ENCODE measurements at regions not wholly inside any gene's neighbourhood (a gene's known extent, or its start where the extent isn't known, plus 50 kb on each side); places are given as distances from the start of the nearest gene placed in this dataset.

DNA sequence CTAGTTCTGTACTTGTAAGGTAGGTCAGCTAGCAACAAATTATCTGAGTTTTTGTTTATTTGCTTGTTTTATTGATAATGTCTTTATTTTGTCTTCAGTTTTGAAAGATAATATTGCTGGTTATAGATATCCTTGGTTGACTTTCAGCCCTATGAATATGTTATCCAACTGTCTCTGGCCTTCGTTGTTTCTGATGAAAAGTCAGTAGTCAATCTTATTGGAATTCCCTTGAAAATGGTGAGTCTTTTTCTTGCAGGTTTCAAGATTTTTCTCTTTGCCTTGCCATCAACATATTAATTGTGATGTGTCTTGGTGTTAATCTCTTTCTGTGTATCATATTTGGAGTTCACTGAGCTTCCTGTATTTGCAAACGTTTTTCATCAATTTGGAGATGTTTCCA is 113.1 kb upstream of the NEIL3 start:
- TF ChIP-seq POLR2AphosphoS5 (IDR thresholded peaks at IDR 0.05; ENCODE audit: low read depth, low read length) (no peak), TAF1 (IDR thresholded peaks at IDR 0.05; ENCODE audit: borderline replicate concordance, insufficient read depth, low read length) (no peak)
- TF ChIP-seq, protein P1, sequence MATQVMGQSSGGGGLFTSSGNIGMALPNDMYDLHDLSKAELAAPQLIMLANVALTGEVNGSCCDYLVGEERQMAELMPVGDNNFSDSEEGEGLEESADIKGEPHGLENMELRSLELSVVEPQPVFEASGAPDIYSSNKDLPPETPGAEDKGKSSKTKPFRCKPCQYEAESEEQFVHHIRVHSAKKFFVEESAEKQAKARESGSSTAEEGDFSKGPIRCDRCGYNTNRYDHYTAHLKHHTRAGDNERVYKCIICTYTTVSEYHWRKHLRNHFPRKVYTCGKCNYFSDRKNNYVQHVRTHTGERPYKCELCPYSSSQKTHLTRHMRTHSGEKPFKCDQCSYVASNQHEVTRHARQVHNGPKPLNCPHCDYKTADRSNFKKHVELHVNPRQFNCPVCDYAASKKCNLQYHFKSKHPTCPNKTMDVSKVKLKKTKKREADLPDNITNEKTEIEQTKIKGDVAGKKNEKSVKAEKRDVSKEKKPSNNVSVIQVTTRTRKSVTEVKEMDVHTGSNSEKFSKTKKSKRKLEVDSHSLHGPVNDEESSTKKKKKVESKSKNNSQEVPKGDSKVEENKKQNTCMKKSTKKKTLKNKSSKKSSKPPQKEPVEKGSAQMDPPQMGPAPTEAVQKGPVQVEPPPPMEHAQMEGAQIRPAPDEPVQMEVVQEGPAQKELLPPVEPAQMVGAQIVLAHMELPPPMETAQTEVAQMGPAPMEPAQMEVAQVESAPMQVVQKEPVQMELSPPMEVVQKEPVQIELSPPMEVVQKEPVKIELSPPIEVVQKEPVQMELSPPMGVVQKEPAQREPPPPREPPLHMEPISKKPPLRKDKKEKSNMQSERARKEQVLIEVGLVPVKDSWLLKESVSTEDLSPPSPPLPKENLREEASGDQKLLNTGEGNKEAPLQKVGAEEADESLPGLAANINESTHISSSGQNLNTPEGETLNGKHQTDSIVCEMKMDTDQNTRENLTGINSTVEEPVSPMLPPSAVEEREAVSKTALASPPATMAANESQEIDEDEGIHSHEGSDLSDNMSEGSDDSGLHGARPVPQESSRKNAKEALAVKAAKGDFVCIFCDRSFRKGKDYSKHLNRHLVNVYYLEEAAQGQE (IDR thresholded peaks at IDR 0.05; ENCODE audit: insufficient read depth in 1 of 2, low read depth in 2 of 2, low read length in 2 of 2), result no peak

Data from PFSK-1 (cell line).